A549 (cell line): ENCODE measurements at regions not wholly inside any gene's neighbourhood (a gene's known extent, or its start where the extent isn't known, plus 50 kb on each side); places are given as distances from the start of the nearest gene placed in this dataset.

Experiments used
- CTCF ChIP-seq: fragments of >200 bp; sonication (Bioruptor Twin); formaldehyde crosslinking; IDR thresholded peaks from 3 replicates; pipeline ENCODE4 v1.5.1; 2016
- EP300 ChIP-seq, 2 experiments: fragments of >200 bp; sonication (Bioruptor Twin); formaldehyde crosslinking; IDR thresholded peaks; 2 replicates in 1 of 2; 3 replicates in 1 of 2; pipeline ENCODE4 v1.6.1; 2016 to 2017
- JUNB ChIP-seq: fragments of >200 bp; sonication (Bioruptor Twin); formaldehyde crosslinking; IDR thresholded peaks from 2 replicates; pipeline ENCODE4 v1.6.1; 2016
- KDM1A ChIP-seq: fragments of 200-600 bp; sonication (generic); IDR thresholded peaks from 2 replicates; pipeline ENCODE4 v1.6.1; 2016; ENCODE audit warnings: low read depth, mild to moderate bottlenecking
- POLR2A ChIP-seq: IDR thresholded peaks from 2 replicates; pipeline ENCODE4 v1.6.1; 2012; ENCODE audit warnings: mild to moderate bottlenecking, low read length
- POLR2AphosphoS2 ChIP-seq: conservative IDR thresholded peaks from 2 replicates; pipeline ENCODE4 v1.6.1; 2012; ENCODE audit warnings: low read length, improper control_type of control experiment, inconsistent platforms
- RAD21 ChIP-seq, 2 experiments: fragments of >200 bp in 1 of 2; sonication (Bioruptor Twin) in 1 of 2; formaldehyde crosslinking in 1 of 2; IDR thresholded peaks in 1 of 2; conservative IDR thresholded peaks in 1 of 2; 2 replicates in 1 of 2; 3 replicates in 1 of 2; pipeline ENCODE4 v1.6.1; 2012 to 2018; ENCODE audit warnings: inconsistent platforms in 1 of 2
- TP53 ChIP-seq: fragments of 250-450 bp; sonication (Bioruptor Pico); IDR thresholded peaks from 2 replicates; pipeline ENCODE4 v1.5.0; 2021; ENCODE audit warnings: mild to moderate bottlenecking, moderate library complexity

- TF ChIP-seq POLR2AphosphoS2 (no peak), JUNB (no peak), KDM1A (no peak), CTCF (no peak), TP53 (no peak), POLR2A (no peak), RAD21 (conservative IDR thresholded peaks at IDR 0.05 in 1 of 2, IDR thresholded peaks at IDR 0.05 in 1 of 2) (no peak), EP300 (IDR thresholded peaks at IDR 0.05) (no peak)
Measured at GRCh38 chr6:163667372-163668060, 253.0 kb downstream of the QKI start.
